Activated naive CD8-positive, alpha-beta T cell treated with anti-CD3 and anti-CD28 coated beads, Interleukin-2, amount 50 U/mL, for 24 hours (primary cell): ENCODE measurements at regions not wholly inside any gene's neighbourhood (a gene's known extent, or its start where the extent isn't known, plus 50 kb on each side); places are given as distances from the start of the nearest gene placed in this dataset.

Source experiments
- ATAC-seq: fragments of 150-1000 bp; cut with Tn5 transposase; one replicate; pipeline ENCODE4 v1.10.0; 2021
- DNase-seq: peaks from one replicate; pipeline ENCODE4 v3.0.0; 2021
- H3K27ac Mint-ChIP-seq: one replicate; pipeline ENCODE4 v1.8.0; 2021; ENCODE audit warnings: mild to moderate bottlenecking, mixed read lengths
- H3K27me3 Mint-ChIP-seq: one replicate; pipeline ENCODE4 v1.8.0; 2021; ENCODE audit warnings: mixed read lengths
- H3K36me3 Mint-ChIP-seq: one replicate; pipeline ENCODE4 v1.8.0; 2021; ENCODE audit warnings: low read depth, mixed read lengths
- H3K4me1 Mint-ChIP-seq: one replicate; pipeline ENCODE4 v1.8.0; 2021; ENCODE audit warnings: mixed read lengths
- H3K4me3 Mint-ChIP-seq: one replicate; pipeline ENCODE4 v1.8.0; 2021; ENCODE audit warnings: mild to moderate bottlenecking, moderate library complexity, mixed read lengths
- H3K9me3 Mint-ChIP-seq: one replicate; pipeline ENCODE4 v1.8.0; 2021; ENCODE audit warnings: mixed read lengths

GRCh38 chr3:22284559-22284958 is 533.5 kb upstream of the ZNF385D start:
- Mint-ChIP-seq H3K27ac (no peak overlapping the region), H3K4me1 (no peaks in the 10 kb centered on the region), H3K4me3 (no peak overlapping the region), H3K36me3 (no peaks in the 10 kb centered on the region), H3K9me3 (no peaks in the 10 kb centered on the region), H3K27me3 (no peaks in the 10 kb centered on the region)
- ATAC-seq (no peak), DNase-seq (no peak)

DNA sequence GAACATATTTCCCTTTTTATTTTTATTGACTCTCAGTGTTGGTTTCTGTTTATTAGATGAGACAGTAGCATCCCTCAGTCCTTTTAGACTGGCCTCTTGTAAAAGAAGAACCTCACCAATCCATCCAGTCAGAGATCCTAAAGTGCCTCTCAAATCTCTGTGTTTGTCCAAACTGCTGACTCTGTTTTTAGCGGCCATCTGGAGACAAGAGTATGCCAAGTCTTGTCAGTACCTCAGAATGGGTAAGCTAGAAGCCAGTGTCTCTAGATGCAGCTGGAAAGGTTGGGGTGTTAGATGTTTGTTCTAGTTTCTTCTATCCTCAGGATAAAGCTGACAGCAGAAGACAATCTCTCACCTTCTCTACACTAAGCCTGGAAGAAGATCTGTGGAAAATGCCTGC is 537.7 kb upstream of the ZNF385D start:
- Mint-ChIP-seq H3K27me3 (no peaks in the 10 kb centered on the region), H3K4me1 (no peaks in the 10 kb centered on the region), H3K4me3 (no peak overlapping the region), H3K36me3 (no peaks in the 10 kb centered on the region), H3K9me3 (no peaks in the 10 kb centered on the region), H3K27ac (no peak overlapping the region)
- DNase-seq = no peak
- ATAC-seq = no peak

DNA sequence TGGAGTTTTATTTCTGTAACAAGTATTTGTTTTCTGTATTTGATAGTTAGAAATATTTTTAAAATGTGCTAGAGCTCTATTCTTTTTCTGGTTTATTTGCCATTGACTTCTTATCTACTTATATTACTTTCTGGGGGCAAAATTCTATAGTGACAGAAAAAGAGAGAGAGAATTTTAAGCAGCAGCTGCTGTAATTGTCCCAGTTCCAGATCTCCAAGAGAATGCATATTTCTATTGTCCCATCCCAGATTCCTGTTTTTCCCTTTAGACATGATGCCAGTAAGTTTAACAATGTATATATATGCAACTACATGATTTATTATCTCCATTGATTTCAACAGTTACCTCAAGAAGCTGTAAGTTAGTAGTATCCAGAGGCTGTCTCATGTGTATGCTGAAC is 541.7 kb upstream of the ZNF385D start:
- no peak overlapping the region for H3K4me3 Mint-ChIP-seq
- no peaks in the 10 kb centered on the region for H3K9me3 Mint-ChIP-seq
- H3K4me1 Mint-ChIP-seq = no peaks in the 10 kb centered on the region
- ATAC-seq (no peak), DNase-seq (no peak)
- no peaks in the 10 kb centered on the region for H3K36me3 Mint-ChIP-seq
- H3K27me3 Mint-ChIP-seq = no peaks in the 10 kb centered on the region
- no peak overlapping the region for H3K27ac Mint-ChIP-seq

DNA sequence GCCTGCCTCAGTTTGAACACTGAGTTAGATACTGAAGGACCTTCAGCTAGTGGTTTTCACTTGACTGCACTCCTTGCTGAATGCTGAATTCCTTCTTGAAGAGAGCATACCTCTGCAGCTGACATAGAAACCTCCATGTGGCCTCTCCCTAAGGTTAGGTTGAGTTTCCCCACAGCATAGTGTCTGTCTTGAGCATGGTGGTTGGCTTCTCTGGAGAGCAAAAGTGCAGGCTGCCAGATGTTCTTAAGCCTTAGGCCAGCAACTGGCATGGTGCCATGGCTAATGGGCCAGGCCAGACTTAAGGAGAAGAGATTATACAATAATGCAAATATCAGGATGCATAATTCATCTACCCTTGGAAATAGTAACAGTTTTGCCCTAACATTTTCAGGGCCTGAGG is 545.6 kb upstream of the ZNF385D start:
- Mint-ChIP-seq H3K4me1 (no peaks in the 10 kb centered on the region), H3K9me3 (peaks cover 9% of the 10 kb centered on the region), H3K27me3 (no peaks in the 10 kb centered on the region), H3K36me3 (no peaks in the 10 kb centered on the region), H3K4me3 (no peak overlapping the region), H3K27ac (no peak overlapping the region)
- no peak for ATAC-seq
- DNase-seq = no peak

DNA sequence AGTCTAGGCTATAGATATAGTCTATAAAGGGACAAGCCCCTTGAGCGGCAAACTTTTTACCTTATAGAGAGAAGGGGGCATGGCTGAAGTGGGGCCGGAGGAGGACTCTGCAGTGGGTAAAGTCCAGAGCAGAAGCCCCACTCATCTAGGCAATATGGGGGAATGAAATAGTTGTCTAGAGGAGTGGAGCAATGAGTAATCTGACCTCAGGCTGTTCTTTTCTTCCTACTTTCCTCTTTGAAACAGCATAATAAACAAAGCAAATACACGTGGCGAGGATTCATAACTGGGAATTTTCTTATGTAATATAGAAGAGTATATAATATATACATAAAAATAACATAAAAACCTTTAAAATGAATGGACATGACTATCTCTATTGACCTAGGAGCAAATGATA is 546.4 kb upstream of the ZNF385D start:
- DNase-seq (no peak), ATAC-seq (no peak)
- Mint-ChIP-seq H3K4me3 (no peak overlapping the region), H3K4me1 (no peaks in the 10 kb centered on the region), H3K27me3 (no peaks in the 10 kb centered on the region), H3K36me3 (no peaks in the 10 kb centered on the region), H3K27ac (no peak overlapping the region), H3K9me3 (peaks cover 9% of the 10 kb centered on the region)

DNA sequence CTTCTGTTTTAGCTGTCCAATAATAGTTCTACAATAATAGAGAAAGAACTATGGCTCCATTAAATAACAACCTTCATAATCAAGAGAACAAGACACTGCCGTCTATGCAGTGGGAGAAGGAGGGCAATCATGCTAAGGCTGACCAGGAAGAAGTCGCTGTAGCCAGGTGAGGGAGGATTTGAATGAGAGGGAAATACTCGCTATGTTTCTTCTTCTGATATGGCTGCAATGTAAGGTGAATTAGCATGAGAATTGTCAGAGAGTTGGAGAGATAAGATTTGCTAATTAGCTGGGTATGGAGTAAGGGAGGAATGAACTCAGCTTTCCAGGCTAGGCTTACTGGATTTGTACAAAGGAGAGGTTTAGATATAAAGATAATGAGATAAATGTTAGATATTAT is 555.4 kb upstream of the ZNF385D start:
- DNase-seq (no peak), ATAC-seq (no peak)
- H3K36me3 Mint-ChIP-seq = no peaks in the 10 kb centered on the region
- peaks cover 5% of the 10 kb centered on the region for H3K9me3 Mint-ChIP-seq
- no peak overlapping the region for H3K27ac Mint-ChIP-seq
- no peak overlapping the region for H3K4me3 Mint-ChIP-seq
- no peaks in the 10 kb centered on the region for H3K27me3 Mint-ChIP-seq
- H3K4me1 Mint-ChIP-seq = no peaks in the 10 kb centered on the region

DNA sequence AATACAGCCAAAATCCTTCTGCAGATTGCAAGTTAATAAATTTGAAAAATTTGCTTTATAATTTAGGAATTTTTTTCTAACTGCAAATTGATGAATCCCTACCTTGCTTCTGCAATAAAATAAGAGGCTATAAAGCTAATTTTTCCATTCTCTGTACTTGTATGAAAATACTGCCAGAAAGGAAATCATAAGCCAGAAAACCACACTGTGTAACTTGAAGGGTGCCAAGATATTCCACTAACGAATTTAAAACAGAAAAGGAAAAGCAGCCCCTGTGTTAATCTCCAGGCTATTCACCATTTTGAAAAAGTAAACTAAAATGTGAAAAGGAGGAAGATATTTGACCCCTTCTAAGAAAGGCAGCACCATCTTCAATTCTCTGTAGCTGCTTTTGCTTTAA is 557.9 kb upstream of the ZNF385D start:
- H3K36me3 Mint-ChIP-seq = no peaks in the 10 kb centered on the region
- H3K4me1 Mint-ChIP-seq = no peaks in the 10 kb centered on the region
- H3K9me3 Mint-ChIP-seq = peaks cover 6% of the 10 kb centered on the region
- H3K4me3 Mint-ChIP-seq = no peak overlapping the region
- H3K27ac Mint-ChIP-seq = no peak overlapping the region
- ATAC-seq (no peak), DNase-seq (no peak)
- no peaks in the 10 kb centered on the region for H3K27me3 Mint-ChIP-seq

DNA sequence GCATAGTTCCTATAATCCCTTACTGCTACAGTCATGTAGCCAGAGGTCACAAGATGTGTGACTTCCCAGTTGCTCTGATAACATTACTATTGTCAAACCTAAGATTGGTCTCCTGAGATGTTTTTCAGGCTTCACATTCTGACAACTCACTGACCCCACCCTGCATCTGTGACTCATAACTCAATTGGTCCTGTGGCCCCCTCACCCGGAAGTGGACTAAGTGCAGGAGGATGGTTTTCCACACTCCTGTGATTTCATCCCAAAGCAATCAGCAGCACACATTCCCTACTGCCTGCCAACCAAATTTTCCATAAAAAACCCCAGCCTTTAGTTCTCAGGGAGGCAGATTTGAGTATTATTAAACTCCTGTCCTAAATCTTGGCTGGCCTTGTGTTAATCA is 564.9 kb upstream of the ZNF385D start:
- no peak for ATAC-seq
- no peak overlapping the region for H3K4me3 Mint-ChIP-seq
- peaks cover 6% of the 10 kb centered on the region for H3K9me3 Mint-ChIP-seq
- no peak for DNase-seq
- no peak overlapping the region for H3K27ac Mint-ChIP-seq
- H3K36me3 Mint-ChIP-seq = no peaks in the 10 kb centered on the region
- H3K27me3 Mint-ChIP-seq = no peaks in the 10 kb centered on the region
- H3K4me1 Mint-ChIP-seq = no peaks in the 10 kb centered on the region

- H3K36me3 Mint-ChIP-seq = no peaks in the 10 kb centered on the region
- H3K4me1 Mint-ChIP-seq = no peaks in the 10 kb centered on the region
- no peak overlapping the region for H3K27ac Mint-ChIP-seq
- no peak for DNase-seq
- H3K9me3 Mint-ChIP-seq = no peaks in the 10 kb centered on the region
- no peak for ATAC-seq
- no peak overlapping the region for H3K4me3 Mint-ChIP-seq
- H3K27me3 Mint-ChIP-seq = no peaks in the 10 kb centered on the region
These were observed 567.3 kb upstream of the ZNF385D start for GRCh38 chr3:22318325-22318724.

GRCh38 chr3:22319446-22319845 is 568.4 kb upstream of the ZNF385D start:
- H3K9me3 Mint-ChIP-seq = no peaks in the 10 kb centered on the region
- no peaks in the 10 kb centered on the region for H3K36me3 Mint-ChIP-seq
- H3K27me3 Mint-ChIP-seq = no peaks in the 10 kb centered on the region
- no peak overlapping the region for H3K27ac Mint-ChIP-seq
- no peak overlapping the region for H3K4me3 Mint-ChIP-seq
- no peaks in the 10 kb centered on the region for H3K4me1 Mint-ChIP-seq
- no peak for DNase-seq
- no peak for ATAC-seq

GRCh38 chr3:22322861-22323260 is 571.9 kb upstream of the ZNF385D start:
- Mint-ChIP-seq H3K36me3 (no peaks in the 10 kb centered on the region), H3K27ac (no peak overlapping the region), H3K27me3 (no peaks in the 10 kb centered on the region), H3K4me1 (no peaks in the 10 kb centered on the region), H3K9me3 (no peaks in the 10 kb centered on the region), H3K4me3 (no peak overlapping the region)
- DNase-seq (no peak), ATAC-seq (no peak)

DNA sequence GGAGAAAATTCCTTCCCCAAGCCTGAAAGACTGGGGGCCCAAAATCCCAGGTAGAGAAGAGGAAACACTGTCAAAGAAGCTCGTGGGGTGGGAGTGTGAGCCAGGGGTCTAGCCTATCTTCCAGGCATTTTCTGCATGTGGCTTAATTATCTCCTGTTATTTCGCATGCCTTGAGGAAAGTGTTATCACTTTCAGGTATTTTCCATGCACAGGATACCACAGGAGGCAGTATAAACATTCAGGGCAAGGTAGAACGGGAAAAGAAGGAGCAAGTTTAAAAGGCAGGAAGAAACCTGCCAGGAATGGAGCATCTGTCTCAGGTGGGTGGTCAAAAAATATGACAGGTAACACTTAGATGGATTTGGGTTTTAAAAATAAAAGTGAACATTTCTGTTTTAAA is 575.3 kb upstream of the ZNF385D start:
- no peak overlapping the region for H3K4me3 Mint-ChIP-seq
- no peaks in the 10 kb centered on the region for H3K27me3 Mint-ChIP-seq
- peaks cover 4% of the 10 kb centered on the region for H3K9me3 Mint-ChIP-seq
- DNase-seq = no peak
- no peaks in the 10 kb centered on the region for H3K36me3 Mint-ChIP-seq
- H3K27ac Mint-ChIP-seq = no peak overlapping the region
- H3K4me1 Mint-ChIP-seq = no peaks in the 10 kb centered on the region
- ATAC-seq = no peak

DNA sequence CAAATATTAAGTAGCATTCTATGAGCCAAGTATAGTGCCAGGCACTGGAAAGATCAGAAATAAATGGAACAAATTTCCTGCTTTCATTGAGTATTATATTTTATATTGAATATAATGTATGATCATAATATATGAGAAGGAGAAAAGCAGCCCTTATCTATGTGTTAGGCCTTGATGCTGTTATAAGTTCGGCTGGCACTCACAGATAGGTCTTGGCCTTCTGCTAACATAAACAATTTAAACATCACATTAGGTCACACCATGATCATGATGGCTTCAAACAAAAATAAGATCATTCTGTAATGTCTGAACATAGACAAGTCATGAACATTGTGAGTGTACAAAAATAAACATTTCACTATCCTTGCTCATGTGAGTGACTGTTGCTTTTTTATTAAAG is 584.0 kb upstream of the ZNF385D start:
- DNase-seq (no peak), ATAC-seq (no peak)
- Mint-ChIP-seq H3K27ac (no peak overlapping the region), H3K4me1 (no peaks in the 10 kb centered on the region), H3K36me3 (no peaks in the 10 kb centered on the region), H3K9me3 (no peaks in the 10 kb centered on the region), H3K27me3 (no peaks in the 10 kb centered on the region), H3K4me3 (no peak overlapping the region)

- no peaks in the 10 kb centered on the region for H3K27me3 Mint-ChIP-seq
- no peaks in the 10 kb centered on the region for H3K9me3 Mint-ChIP-seq
- DNase-seq (no peak), ATAC-seq (no peak)
- no peak overlapping the region for H3K27ac Mint-ChIP-seq
- H3K4me1 Mint-ChIP-seq = no peaks in the 10 kb centered on the region
- H3K36me3 Mint-ChIP-seq = no peaks in the 10 kb centered on the region
- H3K4me3 Mint-ChIP-seq = no peak overlapping the region
These were observed 598.3 kb upstream of the ZNF385D start for GRCh38 chr3:22349215-22349851.

DNA sequence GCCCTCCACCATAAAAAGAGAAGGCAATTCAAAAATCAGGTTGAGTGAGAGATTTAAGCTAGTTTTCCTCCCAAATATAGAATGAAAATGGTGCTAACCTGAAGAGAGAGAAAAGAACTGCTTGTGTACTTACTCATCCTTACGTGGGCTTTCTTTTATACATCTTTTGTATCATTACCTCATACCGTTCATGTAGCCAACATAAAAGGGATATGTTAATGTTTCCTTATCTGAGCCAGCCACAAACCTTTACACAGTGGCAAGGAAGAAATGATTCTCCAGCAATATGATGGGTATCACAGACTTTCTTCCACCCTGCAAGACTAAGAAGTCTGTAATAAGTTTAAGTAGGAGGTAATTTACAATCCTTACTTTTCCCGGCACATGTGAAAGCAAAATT is 600.8 kb upstream of the ZNF385D start:
- Mint-ChIP-seq H3K27me3 (no peaks in the 10 kb centered on the region), H3K4me3 (no peak overlapping the region), H3K36me3 (no peaks in the 10 kb centered on the region), H3K9me3 (no peaks in the 10 kb centered on the region), H3K4me1 (no peaks in the 10 kb centered on the region), H3K27ac (no peak overlapping the region)
- DNase-seq (no peak), ATAC-seq (no peak)

DNA sequence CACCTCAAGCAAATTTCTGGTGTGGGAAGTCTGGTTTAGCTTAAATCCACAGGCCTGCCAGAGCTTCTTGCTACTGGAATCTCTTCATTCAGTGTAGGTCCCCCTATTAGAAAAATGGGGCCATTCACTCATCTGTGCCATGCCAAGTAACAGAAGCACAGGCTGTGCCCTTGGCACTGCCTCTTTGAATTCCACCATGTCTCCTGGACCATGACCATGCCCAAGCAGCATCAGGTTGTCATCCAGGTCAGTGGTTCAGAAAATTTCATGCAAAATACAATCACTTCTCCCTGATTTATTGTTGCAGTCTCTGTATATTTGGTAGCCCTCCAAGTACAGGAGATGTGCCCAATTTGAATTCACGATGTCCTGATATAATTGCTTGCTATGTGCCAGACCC is 602.1 kb upstream of the ZNF385D start:
- Mint-ChIP-seq H3K27ac (no peak overlapping the region), H3K27me3 (no peaks in the 10 kb centered on the region), H3K4me3 (no peak overlapping the region), H3K4me1 (no peaks in the 10 kb centered on the region), H3K36me3 (no peaks in the 10 kb centered on the region), H3K9me3 (no peaks in the 10 kb centered on the region)
- ATAC-seq (no peak), DNase-seq (no peak)
